MM.1S (cell line): ENCODE measurements at regions not wholly inside any gene's neighbourhood (a gene's known extent, or its start where the extent isn't known, plus 50 kb on each side); places are given as distances from the start of the nearest gene placed in this dataset.

ENCODE experiments used
- DNase-seq: peaks from one replicate; pipeline ENCODE4 v3.0.0-alpha.2; 2015
- H2AFZ ChIP-seq: fragments of 300-600 bp; sonication (generic); 2 replicates; pipeline ENCODE4 v1.6.0; 2016; ENCODE audit warnings: antibody characterized with exemption, low read length
- H3F3A ChIP-seq: fragments of 300-600 bp; sonication (generic); 2 replicates; pipeline ENCODE4 v1.6.1; 2016; ENCODE audit warnings: mild to moderate bottlenecking, antibody characterized with exemption, low read length, moderate library complexity, mixed read lengths; ENCODE audit not compliant: insufficient read depth
- H3K27ac ChIP-seq: fragments of 300-600 bp; sonication (generic); 2 replicates; pipeline ENCODE4 v1.5.1; 2016; ENCODE audit warnings: mild to moderate bottlenecking, low read length
- H3K27me3 ChIP-seq: fragments of 300-600 bp; sonication (generic); replicated peaks from 2 replicates; pipeline ENCODE4 v1.6.0; 2016; ENCODE audit warnings: low read length; ENCODE audit not compliant: insufficient read depth
- H3K36me3 ChIP-seq: fragments of 300-600 bp; sonication (generic); replicated peaks from 2 replicates; pipeline ENCODE4 v1.6.1; 2016; ENCODE audit warnings: mild to moderate bottlenecking, low read length, mixed read lengths; ENCODE audit not compliant: insufficient read depth
- H3K4me1 ChIP-seq: fragments of 300-600 bp; sonication (generic); 2 replicates; pipeline ENCODE4 v1.6.1; 2016; ENCODE audit warnings: low read length, mixed read lengths
- H3K4me2 ChIP-seq: fragments of 300-600 bp; sonication (generic); 2 replicates; pipeline ENCODE4 v1.6.0; 2016; ENCODE audit warnings: low read depth, low read length
- H3K4me3 ChIP-seq: fragments of 300-600 bp; sonication (generic); 2 replicates; pipeline ENCODE4 v1.5.1; 2016; ENCODE audit warnings: low read length, mixed read lengths
- H3K79me2 ChIP-seq: fragments of 300-600 bp; sonication (generic); 2 replicates; pipeline ENCODE4 v1.6.1; 2016; ENCODE audit warnings: mixed run types, low read length, mixed read lengths
- H3K9ac ChIP-seq: fragments of 300-600 bp; sonication (generic); 2 replicates; pipeline ENCODE4 v1.6.1; 2016; ENCODE audit warnings: low read length, mixed read lengths
- H3K9me2 ChIP-seq: fragments of 300-600 bp; sonication (generic); replicated peaks from 2 replicates; pipeline ENCODE4 v1.6.1; 2016; ENCODE audit warnings: mild to moderate bottlenecking, low read length, mixed read lengths; ENCODE audit not compliant: insufficient read depth
- H3K9me3 ChIP-seq: fragments of 300-600 bp; sonication (generic); replicated peaks from 2 replicates; pipeline ENCODE4 v1.6.1; 2016; ENCODE audit warnings: mild to moderate bottlenecking, low read length, mixed read lengths; ENCODE audit not compliant: insufficient read depth
- H4K20me1 ChIP-seq: fragments of 300-600 bp; sonication (generic); 2 replicates; pipeline ENCODE4 v1.6.1; 2016; ENCODE audit warnings: mild to moderate bottlenecking, low read length, moderate library complexity, mixed read lengths; ENCODE audit not compliant: insufficient read depth
- EZH2 ChIP-seq: fragments of 300-600 bp; sonication (generic); optimal IDR thresholded peaks from 2 replicates; pipeline ENCODE3; 2017; ENCODE audit warnings: low read depth, mild to moderate bottlenecking, antibody characterized with exemption, low read length, mixed read lengths
- EZH2phosphoT487 ChIP-seq: fragments of 300-600 bp; sonication (generic); IDR thresholded peaks from 2 replicates; pipeline ENCODE4 v1.6.1; 2018; ENCODE audit warnings: antibody characterized with exemption, low read length
- TF ChIP-seq, protein P1 (sequence below): fragments of 300-600 bp; sonication (generic); IDR thresholded peaks from 2 replicates; pipeline ENCODE4 v1.5.1; 2016; ENCODE audit warnings: antibody characterized with exemption, low read length, mixed read lengths

DNA sequence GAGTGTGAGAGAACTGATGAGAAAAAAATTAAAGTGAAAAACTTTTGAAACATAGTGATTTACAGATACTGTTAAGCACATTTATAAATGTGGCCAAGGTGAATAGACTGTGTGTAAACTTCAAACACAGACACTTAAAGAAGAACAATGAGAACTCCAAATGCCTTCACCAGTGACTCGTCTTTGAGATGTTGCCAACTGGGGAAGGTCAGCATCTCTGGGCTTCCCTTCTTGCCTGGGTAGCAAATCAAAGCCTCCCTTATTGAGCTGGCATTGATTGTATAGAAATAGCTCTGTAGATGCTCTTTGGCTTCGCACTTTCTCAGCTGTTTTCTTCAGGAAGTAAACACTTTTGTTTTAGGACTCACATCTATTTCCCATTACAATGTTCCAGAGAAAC, 177.3 kb upstream of the SGCG start:
- TF ChIP-seq EZH2 (no peak), EZH2phosphoT487 (no peak)
- TF ChIP-seq, protein P1, sequence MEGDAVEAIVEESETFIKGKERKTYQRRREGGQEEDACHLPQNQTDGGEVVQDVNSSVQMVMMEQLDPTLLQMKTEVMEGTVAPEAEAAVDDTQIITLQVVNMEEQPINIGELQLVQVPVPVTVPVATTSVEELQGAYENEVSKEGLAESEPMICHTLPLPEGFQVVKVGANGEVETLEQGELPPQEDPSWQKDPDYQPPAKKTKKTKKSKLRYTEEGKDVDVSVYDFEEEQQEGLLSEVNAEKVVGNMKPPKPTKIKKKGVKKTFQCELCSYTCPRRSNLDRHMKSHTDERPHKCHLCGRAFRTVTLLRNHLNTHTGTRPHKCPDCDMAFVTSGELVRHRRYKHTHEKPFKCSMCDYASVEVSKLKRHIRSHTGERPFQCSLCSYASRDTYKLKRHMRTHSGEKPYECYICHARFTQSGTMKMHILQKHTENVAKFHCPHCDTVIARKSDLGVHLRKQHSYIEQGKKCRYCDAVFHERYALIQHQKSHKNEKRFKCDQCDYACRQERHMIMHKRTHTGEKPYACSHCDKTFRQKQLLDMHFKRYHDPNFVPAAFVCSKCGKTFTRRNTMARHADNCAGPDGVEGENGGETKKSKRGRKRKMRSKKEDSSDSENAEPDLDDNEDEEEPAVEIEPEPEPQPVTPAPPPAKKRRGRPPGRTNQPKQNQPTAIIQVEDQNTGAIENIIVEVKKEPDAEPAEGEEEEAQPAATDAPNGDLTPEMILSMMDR = no peak
- H3K9me2 ChIP-seq = no peaks in the 10 kb centered on the region

DNA sequence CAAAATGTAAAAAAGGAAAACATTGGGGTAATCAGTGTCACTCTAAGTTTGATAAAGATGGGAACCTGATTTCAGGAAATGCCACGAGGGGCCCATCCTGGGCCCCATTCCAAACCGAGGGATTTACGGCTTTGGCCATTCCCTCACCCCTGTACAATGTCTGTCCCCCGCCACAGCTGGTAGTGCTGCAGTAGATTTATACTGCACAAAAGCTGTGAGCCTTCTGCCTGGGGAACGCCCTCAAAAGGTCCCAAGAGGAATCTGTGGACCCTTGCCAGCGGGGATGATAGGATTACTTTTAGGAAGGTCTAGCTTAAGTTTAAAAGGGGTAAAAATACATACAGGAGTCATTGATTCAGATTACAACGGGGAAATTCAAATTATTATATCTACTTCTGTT, 173.4 kb upstream of the SGCG start:
- Histone ChIP-seq H3K27ac (no peak overlapping the region), H3K36me3 (no peaks in the 10 kb centered on the region), H3K9ac (no peak overlapping the region), H3K79me2 (no peaks in the 10 kb centered on the region), H3K4me1 (no peaks in the 10 kb centered on the region), H2AFZ (no peak overlapping the region), H4K20me1 (no peaks in the 10 kb centered on the region), H3K9me2 (no peaks in the 10 kb centered on the region), H3K9me3 (no peaks in the 10 kb centered on the region), H3F3A (no peaks in the 10 kb centered on the region), H3K4me3 (no peak overlapping the region), H3K4me2 (no peak overlapping the region), H3K27me3 (no peaks in the 10 kb centered on the region)
- TF ChIP-seq EZH2 = no peak
- no peak for TF ChIP-seq EZH2phosphoT487
- TF ChIP-seq, protein P1 = no peak
- DNase-seq = no peak

More for the DNA sequence above, 177.3 kb upstream of the SGCG start:
- no peaks in the 10 kb centered on the region for H3K9me3 ChIP-seq
- H3K9ac ChIP-seq = no peak overlapping the region
- no peaks in the 10 kb centered on the region for H3K79me2 ChIP-seq
- no peaks in the 10 kb centered on the region for H3K36me3 ChIP-seq
- DNase-seq = no peak
- no peak overlapping the region for H3K4me3 ChIP-seq
- H3F3A ChIP-seq = no peaks in the 10 kb centered on the region
- H3K27me3 ChIP-seq = no peaks in the 10 kb centered on the region
- no peak overlapping the region for H3K27ac ChIP-seq
- H3K4me1 ChIP-seq = no peaks in the 10 kb centered on the region
- H4K20me1 ChIP-seq = no peaks in the 10 kb centered on the region
- no peak overlapping the region for H2AFZ ChIP-seq
- H3K4me2 ChIP-seq = no peak overlapping the region

DNA sequence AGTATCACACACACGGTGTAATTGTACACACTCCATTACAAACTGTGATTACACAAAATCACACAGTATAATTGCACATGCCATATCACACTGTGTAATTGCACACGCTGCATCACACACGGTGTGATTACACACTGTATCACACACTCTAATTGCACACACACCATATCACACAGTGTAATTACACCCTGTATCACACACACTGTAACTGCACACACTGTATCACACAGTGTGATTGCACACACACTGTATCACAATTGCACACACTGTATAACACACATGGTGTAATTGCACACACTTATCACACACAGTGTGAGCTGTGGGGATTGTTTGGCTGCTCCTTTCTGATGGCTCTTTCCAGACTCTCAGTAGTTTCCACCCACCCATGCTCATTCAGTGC, 162.6 kb upstream of the SGCG start:
- Histone ChIP-seq H3K36me3 (no peaks in the 10 kb centered on the region), H3K27ac (no peak overlapping the region), H3F3A (no peaks in the 10 kb centered on the region), H3K4me1 (no peaks in the 10 kb centered on the region), H3K9ac (no peak overlapping the region), H3K27me3 (no peaks in the 10 kb centered on the region), H3K4me3 (no peak overlapping the region), H3K9me3 (no peaks in the 10 kb centered on the region), H3K79me2 (no peaks in the 10 kb centered on the region), H3K9me2 (no peaks in the 10 kb centered on the region), H3K4me2 (no peak overlapping the region), H2AFZ (no peak overlapping the region), H4K20me1 (no peaks in the 10 kb centered on the region)
- TF ChIP-seq, protein P1 = no peak
- TF ChIP-seq EZH2phosphoT487 (no peak), EZH2 (no peak)
- no peak for DNase-seq
